IPS DF 19.7 (cell line): ENCODE measurements at regions not wholly inside any gene's neighbourhood (a gene's known extent, or its start where the extent isn't known, plus 50 kb on each side); places are given as distances from the start of the nearest gene placed in this dataset.
"Not testable (repeated sequence)": the region's sequence is repeated elsewhere in the genome, so short reads cannot be mapped to it uniquely, and the experiment has no call there.

Experiments used
- DNase-seq: peaks from one replicate; pipeline ENCODE4 v3.0.0-alpha.2; 2013; ENCODE audit warnings: low read depth, low spot score

DNA sequence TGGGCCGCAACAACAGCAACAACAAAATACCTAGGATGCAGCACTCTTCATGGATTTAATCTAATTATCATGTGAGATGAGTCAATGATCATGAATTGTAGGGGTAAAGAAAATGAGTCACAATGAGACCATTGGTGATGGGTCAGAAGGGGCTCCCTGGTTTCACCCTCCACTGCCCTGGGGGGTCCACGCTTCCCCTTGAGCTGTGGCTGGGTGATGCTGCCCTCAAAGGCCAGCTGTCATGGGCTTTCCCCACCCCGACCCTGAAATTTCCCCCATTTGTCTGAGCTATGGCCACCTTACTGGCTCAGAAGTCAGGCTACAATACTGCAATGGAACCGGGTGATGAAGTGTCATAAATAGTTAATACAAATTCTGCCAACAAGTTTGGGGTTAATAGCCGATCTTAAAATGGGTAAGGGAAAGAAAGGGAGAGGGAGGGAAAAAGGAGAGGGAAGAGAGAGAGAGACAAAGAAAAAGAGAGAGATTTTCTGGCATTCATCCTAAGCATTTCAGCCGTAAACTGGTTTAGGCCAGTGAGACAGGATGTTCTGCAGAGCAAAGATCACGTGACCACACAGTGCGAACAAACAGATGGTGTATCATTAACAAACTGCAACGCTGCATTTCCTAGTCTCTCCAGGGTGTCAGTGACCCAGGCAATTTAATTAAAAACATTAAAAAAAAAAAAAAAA, 143.4 kb upstream of the ERRFI1 start:
- DNase-seq, result no peak

DNA sequence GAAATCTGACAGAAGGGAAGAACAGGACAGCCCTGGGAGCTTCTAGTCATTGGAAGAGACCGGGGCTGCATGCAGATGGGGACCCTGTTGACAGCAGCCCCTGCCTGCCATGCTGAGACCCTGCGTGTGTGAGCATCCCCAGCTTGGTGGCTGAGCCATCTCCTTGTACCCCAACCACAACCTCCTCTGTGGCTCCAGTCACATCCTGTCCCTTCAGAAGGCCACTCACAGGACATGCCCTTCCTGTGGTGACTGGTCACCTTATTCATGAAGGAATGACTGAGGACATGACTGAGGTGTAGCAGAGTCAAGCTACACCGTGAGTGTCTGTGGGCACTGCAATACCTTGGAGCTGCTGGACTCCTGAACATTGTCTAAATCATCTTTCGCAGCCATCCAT, 141.8 kb upstream of the ERRFI1 start:
- DNase-seq, result no peak

- no peak for DNase-seq
Measured at GRCh38 chr1:8166406-8166805, 140.3 kb upstream of the ERRFI1 start.

- DNase-seq, result no peak
Measured at GRCh38 chr1:8165595-8166360, 139.7 kb upstream of the ERRFI1 start.

DNA sequence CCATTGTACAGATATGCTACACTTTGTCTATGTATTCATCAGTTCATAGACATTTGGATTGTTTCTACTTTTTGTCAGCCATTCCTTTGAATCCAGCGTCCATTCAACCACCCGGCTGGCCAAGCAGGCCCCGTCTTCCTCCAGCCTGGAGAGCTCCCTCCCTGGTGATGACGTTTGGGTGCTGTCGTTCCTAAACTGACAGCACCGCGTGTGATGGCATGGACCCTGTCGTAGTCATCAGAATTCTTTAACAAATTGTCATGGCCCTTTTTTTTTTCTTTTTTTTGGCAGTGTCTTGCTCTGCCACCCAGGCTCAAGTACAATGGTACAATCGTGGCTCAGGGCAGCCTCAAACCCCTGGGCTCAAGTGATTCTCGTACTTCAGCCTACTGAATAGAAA, 138.6 kb upstream of the ERRFI1 start:
- DNase-seq, result no peak

DNA sequence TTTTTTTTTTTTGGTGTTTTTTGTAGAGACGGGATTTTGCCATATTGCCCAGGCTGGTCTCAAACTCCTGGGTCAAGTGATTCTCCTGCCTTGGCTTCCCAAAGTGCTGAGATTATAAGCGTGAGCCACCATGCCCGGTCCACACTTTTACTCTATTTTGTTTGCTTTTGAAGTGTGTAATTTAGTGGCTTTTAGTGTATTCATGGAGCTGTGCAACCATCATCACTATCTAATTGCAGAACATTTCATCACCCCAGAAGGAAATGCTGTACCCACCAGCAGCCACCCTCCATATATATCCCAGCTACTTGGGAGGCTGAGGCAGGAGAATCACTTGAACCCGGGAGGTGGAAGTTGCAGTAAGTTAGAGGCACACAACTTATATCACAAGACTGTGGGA, 136.9 kb upstream of the ERRFI1 start:
- DNase-seq, result no peak

DNA sequence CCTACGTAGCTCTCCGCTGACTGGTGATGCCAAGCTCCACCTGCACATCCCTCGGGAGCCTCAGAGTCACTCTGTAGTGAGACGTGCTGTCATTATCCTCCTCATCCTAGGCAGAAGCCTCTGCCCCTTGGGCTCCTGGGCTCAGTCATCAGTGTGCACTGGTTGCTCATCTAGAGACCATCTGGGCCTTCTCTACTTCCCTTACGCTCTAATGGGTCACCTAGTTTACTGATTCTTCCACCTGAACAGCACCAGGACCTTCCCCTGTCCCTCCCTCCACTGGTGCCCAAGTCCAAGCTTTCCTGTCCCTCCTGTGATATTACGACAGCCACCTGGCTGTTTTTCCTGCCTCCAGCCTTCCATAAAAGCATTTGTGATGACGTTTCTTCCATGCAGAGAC, 136.1 kb upstream of the ERRFI1 start:
- no peak for DNase-seq

GRCh38 chr1:8161546-8162105, 135.5 kb upstream of the ERRFI1 start:
- DNase-seq, result no peak

- DNase-seq, result no peak
Measured at GRCh38 chr1:8159470-8160024, 133.4 kb upstream of the ERRFI1 start.

- DNase-seq, result no peak
Measured at GRCh38 chr1:8158995-8159394, 132.9 kb upstream of the ERRFI1 start.

- DNase-seq, result no peak
Measured at GRCh38 chr1:8157765-8158164, 131.7 kb upstream of the ERRFI1 start.

DNA sequence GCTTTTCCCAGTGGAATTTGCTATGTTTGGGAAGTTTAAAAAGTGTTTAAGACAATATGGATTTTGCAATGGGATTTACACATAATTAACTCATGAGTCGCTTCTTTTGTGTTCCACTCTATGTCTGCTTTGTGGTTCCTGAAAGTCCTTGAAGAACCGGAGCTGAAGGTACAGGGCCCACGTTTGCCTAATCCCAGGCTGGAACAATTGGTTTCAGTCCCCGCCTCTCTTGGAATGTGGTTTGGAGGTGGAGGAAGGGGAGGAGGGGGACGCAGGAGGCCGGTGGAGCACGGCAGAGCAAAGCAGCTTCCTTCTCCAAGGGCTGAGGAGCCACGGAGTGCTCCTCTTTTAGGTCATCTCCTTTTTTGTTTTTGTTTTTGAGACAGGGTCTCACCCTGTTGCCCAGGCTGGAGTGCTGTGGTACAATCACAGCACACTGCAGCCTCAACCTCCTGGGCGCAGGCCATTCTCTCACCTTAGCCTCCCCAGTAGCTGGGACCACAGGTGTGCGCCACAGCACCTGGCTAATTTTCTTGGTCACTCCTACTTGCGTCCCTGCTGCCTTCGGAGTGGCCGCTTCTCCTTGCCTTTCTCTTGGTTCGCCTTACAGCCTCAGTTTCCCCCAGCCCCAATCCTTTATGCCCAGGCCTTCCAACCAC, 129.5 kb upstream of the ERRFI1 start:
- no peak for DNase-seq

GRCh38 chr1:8154621-8155052, 128.5 kb upstream of the ERRFI1 start:
- DNase-seq, result no peak

DNA sequence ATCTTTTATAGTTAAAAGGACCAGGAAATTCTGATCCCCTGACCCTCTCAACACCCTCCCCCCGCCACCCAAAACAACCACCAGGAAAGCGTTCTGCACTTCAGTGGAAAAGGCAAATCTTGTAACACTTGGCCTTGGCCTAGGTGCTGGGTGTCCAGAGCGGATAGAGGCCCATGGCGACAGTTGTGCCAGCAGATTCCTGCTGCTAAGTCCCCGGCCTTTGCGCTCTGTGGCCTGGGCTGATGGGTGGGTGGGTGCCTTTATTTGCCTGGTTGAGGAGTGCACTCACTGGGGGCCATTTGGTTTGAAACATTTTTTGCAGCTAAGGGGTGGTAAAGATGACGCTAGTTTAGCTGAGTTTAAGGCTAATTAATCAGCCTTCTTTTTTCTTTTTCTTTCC, 127.9 kb upstream of the ERRFI1 start:
- DNase-seq, result no peak

- DNase-seq, result no peak
Measured at GRCh38 chr1:8152731-8153702, 126.9 kb upstream of the ERRFI1 start.

- DNase-seq, result no peak
Measured at GRCh38 chr1:8151647-8152046, 125.5 kb upstream of the ERRFI1 start.

GRCh38 chr1:8149756-8150155, 123.6 kb upstream of the ERRFI1 start:
- DNase-seq, result not testable (repeated sequence)

DNA sequence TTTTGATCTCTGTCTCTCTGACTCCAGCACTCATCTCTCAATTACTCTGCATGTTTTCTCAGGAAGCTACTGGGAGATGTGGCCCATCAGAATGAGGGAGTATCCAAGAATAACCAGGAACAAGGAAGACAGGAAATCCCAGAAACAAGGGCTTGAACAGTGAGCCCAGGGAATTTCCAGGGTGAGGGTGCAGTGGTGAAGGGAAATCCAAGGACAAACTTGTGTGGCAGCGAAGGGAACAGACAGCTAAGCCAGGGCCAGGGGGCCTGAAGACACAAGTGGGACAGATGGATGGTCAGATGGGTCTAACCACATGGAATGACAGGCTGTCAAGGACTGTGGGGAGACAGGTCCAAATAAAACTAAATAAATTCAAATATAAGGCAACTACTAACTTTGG, 121.8 kb upstream of the ERRFI1 start:
- DNase-seq, result no peak

GRCh38 chr1:8146257-8146855, 120.2 kb upstream of the ERRFI1 start:
- DNase-seq, result no peak

GRCh38 chr1:8145545-8146202, 119.6 kb upstream of the ERRFI1 start:
- no peak for DNase-seq
